Keratinocyte (primary cell): ENCODE measurements at regions not wholly inside any gene's neighbourhood (a gene's known extent, or its start where the extent isn't known, plus 50 kb on each side); places are given as distances from the start of the nearest gene placed in this dataset.

Experiments
- DNase-seq: peaks from one replicate; pipeline ENCODE4 v3.0.0-alpha.2; 2011; ENCODE audit warnings: low read depth, missing footprints, low spot score
- FAIRE-seq: peaks from 2 replicates; lab custom pipeline; 2011; peaks lifted over from hg19 to GRCh38; lab: Jason Lieb, UNC
- H2AFZ ChIP-seq: 2 replicates; pipeline ENCODE4 v1.6.0; 2012; ENCODE audit warnings: low read length, control low read depth, inconsistent platforms; ENCODE audit not compliant: control insufficient read depth
- H3K27ac ChIP-seq: 2 replicates; pipeline ENCODE4 v1.5.1; 2011; ENCODE audit warnings: low read length; ENCODE audit not compliant: control insufficient read depth, insufficient read depth
- H3K27me3 ChIP-seq: 3 replicates; pipeline ENCODE4 v1.6.0; 2011; ENCODE audit warnings: low read length; ENCODE audit not compliant: control insufficient read depth, insufficient read depth; ENCODE audit errors: extremely low read depth
- H3K36me3 ChIP-seq, 2 experiments: 2 replicates in 1 of 2; 3 replicates in 1 of 2; pipeline ENCODE4 v1.5.1; 2011; ENCODE audit warnings: low read length in 2 of 2, mild to moderate bottlenecking in 1 of 2; ENCODE audit not compliant: control insufficient read depth in 2 of 2, insufficient read depth in 2 of 2; ENCODE audit errors: extremely low read depth in 1 of 2
- H3K4me1 ChIP-seq: 3 replicates; pipeline ENCODE4 v1.5.1; 2011; ENCODE audit warnings: low read length; ENCODE audit not compliant: control insufficient read depth, insufficient read depth; ENCODE audit errors: extremely low read depth
- H3K4me2 ChIP-seq: 3 replicates; pipeline ENCODE4 v1.6.0; 2011; ENCODE audit warnings: low read depth, low read length; ENCODE audit not compliant: control insufficient read depth, insufficient read depth; ENCODE audit errors: extremely low read depth
- H3K4me3 ChIP-seq, 3 experiments: fragments of 200-600 bp in 1 of 3; sonication (generic) in 1 of 3; 2 replicates in 2 of 3; 3 replicates in 1 of 3; pipeline ENCODE4 v1.5.1; 2011 to 2016; ENCODE audit warnings: low read length in 3 of 3, mild to moderate bottlenecking in 3 of 3, control low read depth in 2 of 3, inconsistent platforms in 1 of 3, low read depth in 1 of 3, mixed read lengths in 1 of 3, mixed run types in 1 of 3, moderate library complexity in 1 of 3; ENCODE audit not compliant: control insufficient read depth in 2 of 3, insufficient read depth in 2 of 3; ENCODE audit errors: extremely low read depth in 1 of 3
- H3K79me2 ChIP-seq: 2 replicates; pipeline ENCODE4 v1.6.0; 2012; ENCODE audit warnings: low read length; ENCODE audit not compliant: control insufficient read depth, insufficient read depth
- H3K9ac ChIP-seq: 3 replicates; pipeline ENCODE4 v1.6.0; 2011; ENCODE audit warnings: low read length; ENCODE audit not compliant: control insufficient read depth, insufficient read depth; ENCODE audit errors: extremely low read depth
- H3K9me1 ChIP-seq: 3 replicates; pipeline ENCODE4 v1.6.0; 2011; ENCODE audit warnings: low read length; ENCODE audit not compliant: control insufficient read depth, insufficient read depth; ENCODE audit errors: extremely low read depth
- H3K9me3 ChIP-seq: 2 replicates; pipeline ENCODE4 v1.5.1; 2012; ENCODE audit warnings: low read depth, low read length; ENCODE audit not compliant: control insufficient read depth
- H4K20me1 ChIP-seq: 3 replicates; pipeline ENCODE4 v1.6.0; 2011; ENCODE audit warnings: low read length; ENCODE audit not compliant: control insufficient read depth, insufficient read depth; ENCODE audit errors: extremely low read depth
- EZH2 ChIP-seq: IDR thresholded peaks from one replicate; pipeline ENCODE4 v1.6.1; 2012; ENCODE audit warnings: inconsistent platforms, mild to moderate bottlenecking, low read length, moderate library complexity
- dilution Hi-C: fragments of 300-500 bp; cut with MboI; formaldehyde crosslinking; loops from one replicate; pipeline ENCODE4 v1.7.0; 2020; ENCODE audit warnings: low sequenced_read_pairs; ENCODE audit not compliant: extremely low pct_ligation_motif_present
- TF ChIP-seq, protein P1 (sequence below), 3 experiments: IDR thresholded peaks in 1 of 3; conservative IDR thresholded peaks in 1 of 3; optimal IDR thresholded peaks in 1 of 3; 2 replicates in 2 of 3; 3 replicates in 1 of 3; pipeline versions ENCODE3 to v1.5.1; 2011; ENCODE audit warnings: low read length in 3 of 3, mild to moderate bottlenecking in 3 of 3, moderate library complexity in 2 of 3, control low read depth in 1 of 3, inconsistent platforms in 1 of 3; ENCODE audit not compliant: insufficient read depth in 2 of 3; ENCODE audit errors: extremely low read depth in 1 of 3

DNA sequence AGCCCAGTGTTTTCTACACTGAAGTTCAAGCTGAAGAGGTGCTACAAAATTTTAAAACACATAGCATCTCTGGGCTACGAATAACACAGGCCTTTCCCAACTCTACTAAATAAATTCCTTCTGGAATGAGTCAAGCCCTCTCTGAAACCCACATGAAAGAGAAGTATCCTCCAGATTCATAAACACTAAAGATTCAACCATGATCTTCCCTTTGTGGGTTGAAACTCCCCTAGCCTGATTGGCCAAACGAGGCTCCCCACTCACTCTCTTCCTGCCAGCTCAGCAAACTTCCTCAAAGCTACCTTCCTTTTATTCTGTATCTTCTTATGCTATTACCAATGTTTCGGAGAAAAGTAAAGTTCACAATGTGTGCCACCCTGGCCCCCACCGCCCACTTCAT, 95.4 kb downstream of the NKX6-1 start:
- Histone ChIP-seq H3K27ac (no peak overlapping the region), H3K9me1 (no peaks in the 10 kb centered on the region), H3K79me2 (no peaks in the 10 kb centered on the region), H2AFZ (no peak overlapping the region), H4K20me1 (no peaks in the 10 kb centered on the region), H3K9ac (no peak overlapping the region), H3K4me3 (no peak overlapping the region), H3K27me3 (no peaks in the 10 kb centered on the region), H3K36me3 (no peaks in the 10 kb centered on the region), H3K9me3 (no peaks in the 10 kb centered on the region), H3K4me1 (no peaks in the 10 kb centered on the region), H3K4me2 (no peak overlapping the region)
- FAIRE-seq, result no peak
- no peak for TF ChIP-seq EZH2
- TF ChIP-seq, protein P1, sequence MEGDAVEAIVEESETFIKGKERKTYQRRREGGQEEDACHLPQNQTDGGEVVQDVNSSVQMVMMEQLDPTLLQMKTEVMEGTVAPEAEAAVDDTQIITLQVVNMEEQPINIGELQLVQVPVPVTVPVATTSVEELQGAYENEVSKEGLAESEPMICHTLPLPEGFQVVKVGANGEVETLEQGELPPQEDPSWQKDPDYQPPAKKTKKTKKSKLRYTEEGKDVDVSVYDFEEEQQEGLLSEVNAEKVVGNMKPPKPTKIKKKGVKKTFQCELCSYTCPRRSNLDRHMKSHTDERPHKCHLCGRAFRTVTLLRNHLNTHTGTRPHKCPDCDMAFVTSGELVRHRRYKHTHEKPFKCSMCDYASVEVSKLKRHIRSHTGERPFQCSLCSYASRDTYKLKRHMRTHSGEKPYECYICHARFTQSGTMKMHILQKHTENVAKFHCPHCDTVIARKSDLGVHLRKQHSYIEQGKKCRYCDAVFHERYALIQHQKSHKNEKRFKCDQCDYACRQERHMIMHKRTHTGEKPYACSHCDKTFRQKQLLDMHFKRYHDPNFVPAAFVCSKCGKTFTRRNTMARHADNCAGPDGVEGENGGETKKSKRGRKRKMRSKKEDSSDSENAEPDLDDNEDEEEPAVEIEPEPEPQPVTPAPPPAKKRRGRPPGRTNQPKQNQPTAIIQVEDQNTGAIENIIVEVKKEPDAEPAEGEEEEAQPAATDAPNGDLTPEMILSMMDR (optimal IDR thresholded peaks at IDR 0.05 in 1 of 3, IDR thresholded peaks at IDR 0.05 in 1 of 3, conservative IDR thresholded peaks at IDR 0.05 in 1 of 3; ENCODE audit: extremely low read depth in 1 of 3, insufficient read depth in 2 of 3, low read length in 3 of 3), result no peak
- no peak for DNase-seq
- dilution Hi-C loops, result no loop called here

DNA sequence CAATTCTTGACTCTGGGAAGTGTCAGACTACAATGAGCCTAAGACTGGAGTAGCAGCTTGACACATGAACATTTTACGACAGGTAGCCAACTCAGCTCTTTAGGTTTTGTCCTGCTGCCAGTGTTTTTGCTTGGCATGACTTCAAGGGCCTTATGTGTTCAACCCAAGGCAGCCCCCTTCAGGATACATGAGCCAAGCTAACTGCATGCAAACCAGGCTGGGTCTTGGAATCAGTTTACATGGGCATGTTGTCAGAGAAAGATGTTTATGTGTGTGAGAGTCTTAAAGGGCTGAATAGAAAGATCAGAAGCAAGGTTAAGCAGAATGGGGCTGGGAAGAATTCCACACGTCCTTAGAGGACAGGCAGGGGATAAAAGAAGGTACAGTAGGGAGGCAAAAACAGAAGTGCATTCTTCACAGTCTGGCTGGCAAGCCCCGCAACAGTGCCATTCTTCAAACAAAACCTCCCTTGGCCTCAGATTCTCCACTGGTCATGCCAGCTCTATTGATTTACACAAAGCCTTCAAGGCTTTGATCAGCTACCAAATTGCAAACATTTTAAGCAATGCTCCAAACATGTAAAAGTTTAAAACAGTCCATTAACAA, 97.3 kb downstream of the NKX6-1 start:
- DNase-seq (no peak), FAIRE-seq (no peak)
- H3K27me3 ChIP-seq, result no peaks in the 10 kb centered on the region
- H2AFZ ChIP-seq, result no peak overlapping the region
- dilution Hi-C loops, result no loop called here
- H3K36me3 ChIP-seq, result no peaks in the 10 kb centered on the region
- no peaks in the 10 kb centered on the region for H3K4me1 ChIP-seq
- no peaks in the 10 kb centered on the region for H4K20me1 ChIP-seq
- H3K4me3 ChIP-seq, result no peak overlapping the region
- H3K4me2 ChIP-seq, result no peak overlapping the region
- TF ChIP-seq, protein P1 (optimal IDR thresholded peaks at IDR 0.05 in 1 of 3, IDR thresholded peaks at IDR 0.05 in 1 of 3, conservative IDR thresholded peaks at IDR 0.05 in 1 of 3; ENCODE audit: extremely low read depth in 1 of 3, insufficient read depth in 2 of 3, low read length in 3 of 3), result no peak
- no peak for TF ChIP-seq EZH2
- H3K9ac ChIP-seq, result no peak overlapping the region
- H3K27ac ChIP-seq, result no peak overlapping the region
- no peaks in the 10 kb centered on the region for H3K9me3 ChIP-seq
- H3K9me1 ChIP-seq, result no peaks in the 10 kb centered on the region
- no peaks in the 10 kb centered on the region for H3K79me2 ChIP-seq
